Lower leg skin (tissue), 4 donors: ENCODE measurements at regions not wholly inside any gene's neighbourhood (a gene's known extent, or its start where the extent isn't known, plus 50 kb on each side); places are given as distances from the start of the nearest gene placed in this dataset.

Source experiments
- DNase-seq, 2 donors: peaks; one replicate each; pipeline ENCODE4 v3.0.0-alpha.2; 2019; ENCODE audit warnings: low spot score in 2 of 2
- H3K4me3 ChIP-seq: fragments of 200-600 bp; sonication (generic); 2 replicates; pipeline ENCODE4 v1.5.1; 2017; ENCODE audit warnings: mild to moderate bottlenecking, low read depth; ENCODE audit not compliant: poor library complexity, severe bottlenecking
- CTCF ChIP-seq, 3 donors: fragments of 450-650 bp; IDR thresholded peaks; one replicate each; pipeline ENCODE4 v1.5.1; 2016; ENCODE audit warnings: antibody characterized with exemption in 3 of 3, mild to moderate bottlenecking in 3 of 3, moderate library complexity in 2 of 3
- POLR2A ChIP-seq, 2 donors: fragments of 450-650 bp; IDR thresholded peaks; one replicate each; pipeline ENCODE4 v1.6.1; 2016 to 2017; ENCODE audit warnings: antibody characterized with exemption in 2 of 2, mild to moderate bottlenecking in 1 of 2, moderate library complexity in 1 of 2
- WGBS, 2 donors: methylation state at CpG; one replicate each; pipeline ENCODE4 v1.1.5; 2018; 5-methylcytosine and 5-hydroxymethylcytosine counted together
- intact Hi-C: fragments of 100-400 bp; cut with DNase I; formaldehyde crosslinking; loops from one replicate; pipeline ENCODE4 v1.15.0; 2023; ENCODE audit warnings: low total_unique reads

GRCh38 chr12:58189030-58189429 is 247.7 kb downstream of the ATP23 start:
- WGBS, 2 donors = 45 to 64% methylated on average over 1 of the region's 1 CpG
- no peak for DNase-seq
- TF ChIP-seq CTCF (IDR thresholded peaks at IDR 0.05) (no peak), POLR2A (IDR thresholded peaks at IDR 0.05) (no peak)
- intact Hi-C loops = no loop called here
- H3K4me3 ChIP-seq = no peak overlapping the region

DNA sequence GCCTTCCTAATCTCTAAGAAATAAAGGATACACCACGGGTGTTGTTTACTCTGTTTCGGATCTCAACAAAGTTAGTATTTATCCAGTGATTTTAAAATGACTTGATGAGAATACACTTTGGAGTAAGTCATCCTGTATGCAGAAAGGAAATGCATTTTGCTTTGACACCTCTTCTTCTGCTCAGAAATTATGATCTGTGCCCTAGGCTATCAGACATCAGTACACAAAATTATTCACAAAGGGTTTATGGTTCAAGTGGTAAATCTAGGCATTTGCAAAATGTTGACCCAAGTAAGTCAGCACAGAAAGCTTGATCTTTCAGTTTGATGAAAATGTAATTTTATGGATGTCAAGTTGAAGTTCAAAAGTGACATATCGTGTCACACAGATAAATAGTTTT is 248.5 kb downstream of the ATP23 start:
- no peak overlapping the region for H3K4me3 ChIP-seq
- no peak for DNase-seq
- 53 to 66% methylated on average over 3 of the region's 3 CpGs for WGBS, 2 donors
- intact Hi-C loops = no loop called here
- TF ChIP-seq CTCF (IDR thresholded peaks at IDR 0.05) (no peak), POLR2A (IDR thresholded peaks at IDR 0.05) (no peak)

DNA sequence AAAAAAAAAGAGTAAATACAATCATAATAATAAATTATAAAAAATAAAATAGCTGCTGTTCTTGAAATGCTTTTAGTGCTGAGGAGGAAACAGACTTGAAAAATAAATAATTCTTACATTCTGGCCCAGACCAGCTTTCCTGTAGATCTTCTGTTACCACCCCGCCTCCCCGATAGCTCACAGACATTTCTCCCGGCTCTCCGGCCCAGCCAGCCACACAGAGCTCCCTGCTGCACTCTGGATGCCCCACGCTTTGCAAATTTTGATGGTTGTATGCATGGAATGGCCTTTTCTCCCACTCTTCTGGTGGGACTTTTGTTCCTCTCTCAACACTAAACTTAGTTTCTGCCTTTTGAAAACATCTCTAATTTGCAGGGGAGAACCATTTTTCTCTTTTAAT is 249.3 kb downstream of the ATP23 start:
- no peak for TF ChIP-seq CTCF (IDR thresholded peaks at IDR 0.05)
- TF ChIP-seq POLR2A (IDR thresholded peaks at IDR 0.05) = no peak
- WGBS, 2 donors = 72 to 81% methylated on average over 5 of the region's 5 CpGs
- H3K4me3 ChIP-seq = no peak overlapping the region
- intact Hi-C loops = no loop called here
- DNase-seq = no peak

GRCh38 chr12:58196971-58197370 is 255.6 kb downstream of the ATP23 start:
- DNase-seq = no peak
- TF ChIP-seq POLR2A (IDR thresholded peaks at IDR 0.05) (no peak), CTCF (IDR thresholded peaks at IDR 0.05) (no peak)
- intact Hi-C loops = no loop called here
- no peak overlapping the region for H3K4me3 ChIP-seq

GRCh38 chr12:58202933-58203718 is 261.8 kb downstream of the ATP23 start:
- no peak for TF ChIP-seq POLR2A (IDR thresholded peaks at IDR 0.05)
- no peak for TF ChIP-seq CTCF (IDR thresholded peaks at IDR 0.05)
- no peak overlapping the region for H3K4me3 ChIP-seq
- 72 to 77% methylated on average over 3 of the region's 3 CpGs for WGBS, 2 donors
- no peak for DNase-seq
- intact Hi-C loops = no loop called here

DNA sequence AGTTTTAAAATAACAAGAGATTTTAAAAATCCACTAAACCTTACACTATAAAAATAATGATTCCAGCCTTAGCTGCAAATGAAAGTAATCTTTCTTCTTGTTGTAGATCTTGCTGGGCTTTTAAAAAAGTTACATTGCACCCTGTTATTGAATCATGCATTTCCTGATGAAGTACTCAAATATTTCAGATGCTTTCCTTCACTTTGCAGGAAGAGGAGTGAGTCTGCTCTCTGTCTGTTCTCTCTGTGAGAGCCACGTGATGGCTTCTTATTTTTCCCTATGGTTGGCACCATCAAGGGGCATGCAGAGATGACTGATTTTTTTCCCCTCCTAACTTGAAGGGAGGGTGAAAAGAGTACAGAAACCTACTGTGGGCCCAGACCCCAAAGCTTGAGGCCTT is 262.7 kb downstream of the ATP23 start:
- TF ChIP-seq CTCF (IDR thresholded peaks at IDR 0.05) = no peak
- no peak for TF ChIP-seq POLR2A (IDR thresholded peaks at IDR 0.05)
- intact Hi-C loops = no loop called here
- 44 to 58% methylated on average over 1 of the region's 1 CpG for WGBS, 2 donors
- DNase-seq = no peak
- H3K4me3 ChIP-seq = no peak overlapping the region
